HG03354 (cell line): ENCODE measurements at regions not wholly inside any gene's neighbourhood (a gene's known extent, or its start where the extent isn't known, plus 50 kb on each side); places are given as distances from the start of the nearest gene placed in this dataset.

Source experiments
- ATAC-seq: cut with Tn5 transposase; IDR thresholded peaks from one replicate; pipeline ENCODE4 v1.9.1; 2021; ENCODE audit warnings: mild to moderate bottlenecking; ENCODE audit not compliant: unreplicated experiment, poor library complexity, severe bottlenecking

- no peak for ATAC-seq
Measured at GRCh38 chr10:64211466-64211865, 690.3 kb downstream of the REEP3 start.

- no peak for ATAC-seq
Measured at GRCh38 chr10:64215088-64215487, 693.9 kb downstream of the REEP3 start.

- ATAC-seq: no peak
Measured at GRCh38 chr10:64219271-64220025, 698.2 kb downstream of the REEP3 start.

- no peak for ATAC-seq
Measured at GRCh38 chr10:64234489-64234888, 713.3 kb downstream of the REEP3 start.

- ATAC-seq: no peak
Measured at GRCh38 chr10:64257704-64258103, 736.5 kb downstream of the REEP3 start.

- ATAC-seq: peak; percentile 79
Measured at GRCh38 chr10:64261092-64261491, 739.9 kb downstream of the REEP3 start.

- no peak for ATAC-seq
Measured at GRCh38 chr10:64261676-64262075, 740.5 kb downstream of the REEP3 start.

GRCh38 chr10:64265961-64266360, 744.8 kb downstream of the REEP3 start:
- no peak for ATAC-seq

- no peak for ATAC-seq
Measured at GRCh38 chr10:64271508-64271907, 750.3 kb downstream of the REEP3 start.

GRCh38 chr10:64271983-64272382, 750.8 kb downstream of the REEP3 start:
- no peak for ATAC-seq

GRCh38 chr10:64275001-64275400, 753.8 kb downstream of the REEP3 start:
- ATAC-seq: no peak

GRCh38 chr10:64275774-64276173, 754.6 kb downstream of the REEP3 start:
- peak; percentile 58 for ATAC-seq

GRCh38 chr10:64277536-64277935, 756.3 kb downstream of the REEP3 start:
- ATAC-seq: no peak

GRCh38 chr10:64283621-64284020, 762.4 kb downstream of the REEP3 start:
- no peak for ATAC-seq

GRCh38 chr10:64286533-64286932, 765.3 kb downstream of the REEP3 start:
- no peak for ATAC-seq

GRCh38 chr10:64288404-64288803, 767.2 kb downstream of the REEP3 start:
- ATAC-seq: no peak

- ATAC-seq: no peak
Measured at GRCh38 chr10:64303566-64303965, 782.4 kb downstream of the REEP3 start.

- ATAC-seq: no peak
Measured at GRCh38 chr10:64306729-64307327, 785.6 kb downstream of the REEP3 start.

- no peak for ATAC-seq
Measured at GRCh38 chr10:64312876-64313275, 791.7 kb downstream of the REEP3 start.

GRCh38 chr10:64313967-64314366, 792.8 kb downstream of the REEP3 start:
- ATAC-seq: no peak

- no peak for ATAC-seq
Measured at GRCh38 chr10:64316416-64316815, 795.2 kb downstream of the REEP3 start.

GRCh38 chr10:64316833-64317232, 795.6 kb downstream of the REEP3 start:
- ATAC-seq: no peak
